ENCODE measurements at regions not wholly inside any gene's neighbourhood (a gene's known extent, or its start where the extent isn't known, plus 50 kb on each side); places are given as distances from the start of the nearest gene placed in this dataset.

DNA sequence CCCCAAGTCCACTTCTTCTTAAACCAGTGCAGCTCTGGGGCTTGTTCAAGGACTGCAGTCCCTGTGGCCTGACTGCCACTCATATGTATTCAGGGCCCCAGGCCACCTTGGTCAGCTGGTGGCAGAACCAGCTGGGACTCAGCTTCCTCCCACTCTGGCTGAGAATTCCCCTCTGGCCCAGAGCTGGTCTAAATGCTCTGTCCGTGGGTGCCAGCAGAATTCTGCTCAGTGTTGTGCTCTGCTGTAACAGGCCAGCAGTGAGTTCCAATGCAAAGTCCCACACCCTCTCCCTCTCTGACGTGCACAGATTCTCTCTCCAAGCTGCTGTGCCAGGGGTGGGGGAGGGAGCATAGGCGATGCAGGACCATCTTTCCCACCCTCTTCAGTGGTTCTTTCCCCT, 210.4 kb upstream of the RGS6 start:
- H3K27me3 ChIP-seq (ENCODE audit: low read length): no peaks in the 10 kb centered on the region
- no peak overlapping the region for H2AFZ ChIP-seq (ENCODE audit: low read depth, low read length, severe bottlenecking)
- TF ChIP-seq, protein P1, sequence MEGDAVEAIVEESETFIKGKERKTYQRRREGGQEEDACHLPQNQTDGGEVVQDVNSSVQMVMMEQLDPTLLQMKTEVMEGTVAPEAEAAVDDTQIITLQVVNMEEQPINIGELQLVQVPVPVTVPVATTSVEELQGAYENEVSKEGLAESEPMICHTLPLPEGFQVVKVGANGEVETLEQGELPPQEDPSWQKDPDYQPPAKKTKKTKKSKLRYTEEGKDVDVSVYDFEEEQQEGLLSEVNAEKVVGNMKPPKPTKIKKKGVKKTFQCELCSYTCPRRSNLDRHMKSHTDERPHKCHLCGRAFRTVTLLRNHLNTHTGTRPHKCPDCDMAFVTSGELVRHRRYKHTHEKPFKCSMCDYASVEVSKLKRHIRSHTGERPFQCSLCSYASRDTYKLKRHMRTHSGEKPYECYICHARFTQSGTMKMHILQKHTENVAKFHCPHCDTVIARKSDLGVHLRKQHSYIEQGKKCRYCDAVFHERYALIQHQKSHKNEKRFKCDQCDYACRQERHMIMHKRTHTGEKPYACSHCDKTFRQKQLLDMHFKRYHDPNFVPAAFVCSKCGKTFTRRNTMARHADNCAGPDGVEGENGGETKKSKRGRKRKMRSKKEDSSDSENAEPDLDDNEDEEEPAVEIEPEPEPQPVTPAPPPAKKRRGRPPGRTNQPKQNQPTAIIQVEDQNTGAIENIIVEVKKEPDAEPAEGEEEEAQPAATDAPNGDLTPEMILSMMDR (IDR thresholded peaks at IDR 0.05; ENCODE audit: insufficient read depth, low read length, poor library complexity, severe bottlenecking): no peak
- no peak for TF ChIP-seq EZH2phosphoT487 (conservative IDR thresholded peaks at IDR 0.05; ENCODE audit: low read length)
- H3K9me2 ChIP-seq (replicated peaks; ENCODE audit: insufficient read depth, low read length): no peaks in the 10 kb centered on the region
- no peaks in the 10 kb centered on the region for H3F3A ChIP-seq (ENCODE audit: insufficient read depth)
- no peak overlapping the region for H3K4me3 ChIP-seq (ENCODE audit: insufficient read depth, low read length, poor library complexity, severe bottlenecking)
- H3K4me2 ChIP-seq (ENCODE audit: low read depth, low read length, poor library complexity, severe bottlenecking): no peak overlapping the region
- no peaks in the 10 kb centered on the region for H3K36me3 ChIP-seq (ENCODE audit: low read length)
- H3K27ac ChIP-seq (ENCODE audit: low read depth, low read length): no peak overlapping the region
- no peak overlapping the region for H3K9ac ChIP-seq (ENCODE audit: low read length)
- H3K9me3 ChIP-seq (ENCODE audit: insufficient read depth, low read length): no peaks in the 10 kb centered on the region
- no peaks in the 10 kb centered on the region for H3K79me2 ChIP-seq (ENCODE audit: insufficient read depth, low read length)
- H4K20me1 ChIP-seq (ENCODE audit: low read depth, low read length): no peaks in the 10 kb centered on the region

DNA sequence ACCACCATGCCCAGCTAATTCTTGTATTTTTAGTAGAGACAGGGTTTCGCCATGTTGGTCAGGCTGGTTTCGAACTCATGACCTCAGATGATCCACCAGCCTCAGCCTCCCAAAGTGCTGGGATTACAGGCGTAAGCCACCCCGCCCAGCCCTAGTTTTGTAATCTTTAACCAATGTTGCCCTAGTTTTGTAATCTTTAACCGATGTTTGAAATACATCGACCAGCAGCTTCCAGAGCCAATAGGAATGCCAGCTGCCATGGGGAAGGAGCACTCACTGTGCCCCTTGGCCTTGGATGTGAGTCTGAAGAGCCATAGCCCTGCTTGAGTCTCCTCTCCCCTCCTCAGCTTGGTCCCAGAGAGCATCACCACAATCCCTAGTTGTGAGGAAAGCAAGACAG, 209.3 kb upstream of the RGS6 start:
- H3K27me3 ChIP-seq (ENCODE audit: low read length): no peaks in the 10 kb centered on the region
- H3K79me2 ChIP-seq (ENCODE audit: insufficient read depth, low read length): no peaks in the 10 kb centered on the region
- H3K9me3 ChIP-seq (ENCODE audit: insufficient read depth, low read length): no peaks in the 10 kb centered on the region
- no peak overlapping the region for H3K9ac ChIP-seq (ENCODE audit: low read length)
- H3K4me3 ChIP-seq (ENCODE audit: insufficient read depth, low read length, poor library complexity, severe bottlenecking): no peak overlapping the region
- no peak overlapping the region for H3K27ac ChIP-seq (ENCODE audit: low read depth, low read length)
- no peaks in the 10 kb centered on the region for H3F3A ChIP-seq (ENCODE audit: insufficient read depth)
- H3K36me3 ChIP-seq (ENCODE audit: low read length): no peaks in the 10 kb centered on the region
- no peaks in the 10 kb centered on the region for H3K9me2 ChIP-seq (replicated peaks; ENCODE audit: insufficient read depth, low read length)
- TF ChIP-seq EZH2phosphoT487 (conservative IDR thresholded peaks at IDR 0.05; ENCODE audit: low read length): no peak
- TF ChIP-seq, protein P1 (IDR thresholded peaks at IDR 0.05; ENCODE audit: insufficient read depth, low read length, poor library complexity, severe bottlenecking): no peak
- H3K4me2 ChIP-seq (ENCODE audit: low read depth, low read length, poor library complexity, severe bottlenecking): no peak overlapping the region
- no peak overlapping the region for H2AFZ ChIP-seq (ENCODE audit: low read depth, low read length, severe bottlenecking)
- no peaks in the 10 kb centered on the region for H4K20me1 ChIP-seq (ENCODE audit: low read depth, low read length)

DNA sequence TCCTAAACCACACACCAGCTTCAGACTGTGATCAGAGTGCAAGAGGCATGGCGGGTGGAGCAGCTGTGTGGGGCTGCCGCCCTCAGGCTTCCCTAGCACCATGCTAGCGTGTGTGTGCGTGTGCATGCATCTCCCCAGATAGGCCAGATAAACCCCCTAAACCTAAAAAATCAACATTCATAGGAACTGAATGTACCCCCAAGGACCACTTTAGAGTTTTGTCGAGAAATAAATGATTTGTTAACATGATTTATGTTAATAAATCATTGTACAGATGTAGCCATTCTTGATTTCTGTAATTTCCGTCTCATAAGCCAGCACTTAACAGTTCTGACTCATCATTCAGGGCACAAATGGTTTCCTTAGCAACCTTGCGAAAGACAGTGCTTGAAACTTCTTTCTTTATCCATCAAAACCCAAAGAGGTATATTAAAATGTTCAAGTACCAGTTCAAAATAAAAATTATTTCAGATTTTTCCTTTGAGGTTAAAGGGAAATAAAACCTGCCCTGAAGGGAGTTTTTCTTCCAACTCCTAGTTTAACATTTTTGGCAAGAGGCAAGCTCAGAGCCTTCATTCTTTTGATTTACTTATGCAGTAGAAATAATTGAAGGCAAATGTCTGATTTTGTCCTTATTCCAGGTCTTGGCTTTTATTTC, 206.2 kb upstream of the RGS6 start:
- Histone ChIP-seq H3K9ac (ENCODE audit: low read length) (no peak overlapping the region), H3K79me2 (ENCODE audit: insufficient read depth, low read length) (no peaks in the 10 kb centered on the region), H3F3A (ENCODE audit: insufficient read depth) (no peaks in the 10 kb centered on the region), H3K9me3 (ENCODE audit: insufficient read depth, low read length) (no peaks in the 10 kb centered on the region), H3K4me2 (ENCODE audit: low read depth, low read length, poor library complexity, severe bottlenecking) (no peak overlapping the region), H3K27me3 (ENCODE audit: low read length) (no peaks in the 10 kb centered on the region), H2AFZ (ENCODE audit: low read depth, low read length, severe bottlenecking) (no peak overlapping the region), H4K20me1 (ENCODE audit: low read depth, low read length) (no peaks in the 10 kb centered on the region), H3K4me3 (ENCODE audit: insufficient read depth, low read length, poor library complexity, severe bottlenecking) (no peak overlapping the region), H3K36me3 (ENCODE audit: low read length) (0 out of 2 replicates have a peak, but pooled peaks cover 3% of the 10 kb centered on the region), H3K9me2 (replicated peaks; ENCODE audit: insufficient read depth, low read length) (no peaks in the 10 kb centered on the region), H3K27ac (ENCODE audit: low read depth, low read length) (no peak overlapping the region)
- TF ChIP-seq EZH2phosphoT487 (conservative IDR thresholded peaks at IDR 0.05; ENCODE audit: low read length): no peak
- TF ChIP-seq, protein P1 (IDR thresholded peaks at IDR 0.05; ENCODE audit: insufficient read depth, low read length, poor library complexity, severe bottlenecking): no peak

Measured in SU-DHL-6 (cell line).